GM12864 (cell line): ENCODE measurements at regions not wholly inside any gene's neighbourhood (a gene's known extent, or its start where the extent isn't known, plus 50 kb on each side); places are given as distances from the start of the nearest gene placed in this dataset.

ENCODE experiments used
- DNase-seq: peaks from one replicate; pipeline ENCODE4 v3.0.0-alpha.2; 2011; ENCODE audit warnings: low read depth
- H3K4me3 ChIP-seq: 2 replicates; pipeline ENCODE4 v1.5.1; 2011; ENCODE audit warnings: mild to moderate bottlenecking, low read depth, low read length, control low read depth
- TF ChIP-seq, protein P1 (sequence below): IDR thresholded peaks from 2 replicates; pipeline ENCODE4 v1.5.1; 2011; ENCODE audit warnings: low read depth, mild to moderate bottlenecking, moderate library complexity, low read length, control low read depth, inconsistent platforms; ENCODE audit errors: missing control alignments

DNA sequence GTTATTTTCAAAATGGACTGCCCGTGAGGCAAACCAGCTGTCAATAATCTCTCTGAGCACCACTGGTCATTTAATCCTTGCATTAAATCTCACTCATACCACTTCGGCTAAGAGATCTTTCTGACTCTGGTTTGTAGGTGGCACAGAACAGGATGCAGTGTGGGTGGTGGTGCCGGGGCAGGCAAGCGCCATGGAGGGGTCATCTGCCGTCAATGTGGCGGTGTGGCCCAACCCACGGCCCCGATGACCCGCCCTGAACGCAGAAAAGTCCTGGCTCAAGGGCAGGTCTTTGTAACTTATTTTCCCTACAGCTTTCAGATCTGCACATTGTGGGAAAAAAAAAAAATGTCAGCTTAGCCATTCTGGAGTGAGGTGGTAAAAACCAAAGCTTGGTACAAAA, 73.2 kb upstream of the MGMT start:
- no peak for DNase-seq
- no peak overlapping the region for H3K4me3 ChIP-seq
- TF ChIP-seq, protein P1, sequence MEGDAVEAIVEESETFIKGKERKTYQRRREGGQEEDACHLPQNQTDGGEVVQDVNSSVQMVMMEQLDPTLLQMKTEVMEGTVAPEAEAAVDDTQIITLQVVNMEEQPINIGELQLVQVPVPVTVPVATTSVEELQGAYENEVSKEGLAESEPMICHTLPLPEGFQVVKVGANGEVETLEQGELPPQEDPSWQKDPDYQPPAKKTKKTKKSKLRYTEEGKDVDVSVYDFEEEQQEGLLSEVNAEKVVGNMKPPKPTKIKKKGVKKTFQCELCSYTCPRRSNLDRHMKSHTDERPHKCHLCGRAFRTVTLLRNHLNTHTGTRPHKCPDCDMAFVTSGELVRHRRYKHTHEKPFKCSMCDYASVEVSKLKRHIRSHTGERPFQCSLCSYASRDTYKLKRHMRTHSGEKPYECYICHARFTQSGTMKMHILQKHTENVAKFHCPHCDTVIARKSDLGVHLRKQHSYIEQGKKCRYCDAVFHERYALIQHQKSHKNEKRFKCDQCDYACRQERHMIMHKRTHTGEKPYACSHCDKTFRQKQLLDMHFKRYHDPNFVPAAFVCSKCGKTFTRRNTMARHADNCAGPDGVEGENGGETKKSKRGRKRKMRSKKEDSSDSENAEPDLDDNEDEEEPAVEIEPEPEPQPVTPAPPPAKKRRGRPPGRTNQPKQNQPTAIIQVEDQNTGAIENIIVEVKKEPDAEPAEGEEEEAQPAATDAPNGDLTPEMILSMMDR: no peak

GRCh38 chr10:129394518-129395328, 72.3 kb upstream of the MGMT start:
- TF ChIP-seq, protein P1: no peak
- no peak overlapping the region for H3K4me3 ChIP-seq
- no peak for DNase-seq

DNA sequence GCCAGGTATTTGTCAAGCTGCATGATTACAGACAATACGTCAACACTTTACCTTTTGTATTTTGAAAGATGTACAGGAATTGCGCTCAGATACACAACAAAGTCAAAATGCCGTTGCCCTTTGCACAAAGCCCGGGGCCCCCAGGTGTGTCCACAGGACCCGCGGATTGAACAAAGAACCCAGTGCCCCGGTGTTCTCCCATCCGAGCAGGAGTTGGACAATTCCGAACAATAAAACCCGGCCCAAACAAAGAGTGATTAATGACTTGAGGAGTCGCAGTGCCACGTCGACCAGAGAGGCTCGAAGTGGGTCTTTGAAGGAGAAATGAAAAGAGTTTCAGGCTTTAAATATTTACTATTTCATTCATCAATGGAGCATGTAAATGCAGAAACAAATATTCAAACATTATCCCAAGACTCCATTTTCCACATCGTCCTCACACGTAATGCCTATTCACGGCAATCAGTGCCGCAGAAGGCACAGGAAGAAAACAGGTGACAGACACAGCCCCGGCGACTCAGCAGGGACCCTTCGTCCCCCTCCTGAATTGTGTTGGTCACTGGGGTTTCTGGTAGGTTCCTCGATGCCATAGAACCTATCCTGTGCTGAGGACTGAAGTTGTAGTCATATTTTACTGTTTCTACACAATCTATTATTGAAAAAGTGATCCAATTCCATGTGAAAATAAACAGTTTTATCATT, 70.9 kb upstream of the MGMT start:
- TF ChIP-seq, protein P1: no peak
- H3K4me3 ChIP-seq: no peak overlapping the region
- no peak for DNase-seq

GRCh38 chr10:129397198-129397974, 69.7 kb upstream of the MGMT start:
- no peak overlapping the region for H3K4me3 ChIP-seq
- TF ChIP-seq, protein P1: no peak
- DNase-seq: no peak

DNA sequence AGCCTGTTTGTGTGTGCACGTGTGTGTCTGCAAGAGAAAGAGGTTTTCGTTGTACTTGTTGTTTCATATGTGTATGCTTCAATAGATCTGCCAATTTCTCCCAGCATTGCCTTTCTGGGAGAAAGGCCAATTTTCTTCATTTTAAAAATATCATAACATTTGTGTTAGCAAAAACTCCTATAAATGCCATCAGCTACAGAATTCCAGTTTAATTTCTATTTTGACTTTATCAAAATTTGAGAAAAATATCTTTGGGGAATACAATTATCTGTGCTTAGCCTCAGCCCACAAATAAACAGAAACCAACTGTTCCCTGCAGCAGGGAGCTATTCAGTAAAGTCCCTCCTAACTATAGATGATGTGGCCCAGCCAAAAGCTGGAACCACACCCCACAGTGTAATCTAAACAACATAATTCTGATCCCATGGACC, 68.3 kb upstream of the MGMT start:
- H3K4me3 ChIP-seq: no peak overlapping the region
- no peak for DNase-seq
- TF ChIP-seq, protein P1: no peak

GRCh38 chr10:129400426-129400825, 66.6 kb upstream of the MGMT start:
- TF ChIP-seq, protein P1: no peak
- H3K4me3 ChIP-seq: no peak overlapping the region
- DNase-seq: no peak
